OCI-LY1 (cell line): ENCODE measurements at regions not wholly inside any gene's neighbourhood (a gene's known extent, or its start where the extent isn't known, plus 50 kb on each side); places are given as distances from the start of the nearest gene placed in this dataset.

Source experiments
- H2AFZ ChIP-seq: fragments of 200-600 bp; sonication (generic), shearing (Covaris generic); 2 replicates; pipeline ENCODE4 v1.6.0; 2014; ENCODE audit warnings: antibody characterized with exemption, mild to moderate bottlenecking, low read length
- H3F3A ChIP-seq: fragments of 200-600 bp; sonication (generic), shearing (Covaris generic); 2 replicates; pipeline ENCODE4 v1.6.0; 2014; ENCODE audit warnings: mild to moderate bottlenecking, antibody characterized with exemption, low read length, moderate library complexity; ENCODE audit not compliant: insufficient read depth
- H3K27ac ChIP-seq: fragments of 200-600 bp; sonication (generic); 2 replicates; pipeline ENCODE4 v1.5.1; 2014; ENCODE audit warnings: low read length, mixed run types, mild to moderate bottlenecking, low read depth; ENCODE audit not compliant: poor library complexity, severe bottlenecking
- H3K27me3 ChIP-seq: fragments of 200-600 bp; sonication (generic); 2 replicates; pipeline ENCODE4 v1.6.0; 2014; ENCODE audit warnings: antibody characterized with exemption, mild to moderate bottlenecking, low read length, moderate library complexity; ENCODE audit not compliant: insufficient read depth
- H3K36me3 ChIP-seq: fragments of 200-600 bp; sonication (generic); 2 replicates; pipeline ENCODE4 v1.6.1; 2014; ENCODE audit warnings: mild to moderate bottlenecking, antibody characterized with exemption, low read length, moderate library complexity, mixed read lengths; ENCODE audit not compliant: insufficient read depth
- H3K4me1 ChIP-seq: fragments of 200-600 bp; sonication (generic); 2 replicates; pipeline ENCODE4 v1.5.1; 2014; ENCODE audit warnings: mild to moderate bottlenecking, low read length, moderate library complexity; ENCODE audit not compliant: insufficient read depth, severe bottlenecking
- H3K4me2 ChIP-seq: fragments of 200-600 bp; sonication (generic), shearing (Covaris generic); 2 replicates; pipeline ENCODE4 v1.6.1; 2014; ENCODE audit warnings: low read length
- H3K4me3 ChIP-seq: fragments of 200-600 bp; sonication (generic); 2 replicates; pipeline ENCODE4 v1.5.1; 2014; ENCODE audit warnings: low read length, low read depth, mild to moderate bottlenecking, mixed read lengths; ENCODE audit not compliant: poor library complexity, severe bottlenecking
- H3K79me2 ChIP-seq: fragments of 200-600 bp; shearing (Covaris generic); 2 replicates; pipeline ENCODE4 v1.6.1; 2016; ENCODE audit warnings: mixed run types, low read length, mixed read lengths; ENCODE audit not compliant: insufficient read depth
- H3K9ac ChIP-seq: fragments of 200-600 bp; sonication (generic), shearing (Covaris generic); 2 replicates; pipeline ENCODE4 v1.6.1; 2014; ENCODE audit warnings: mild to moderate bottlenecking, low read length, mixed read lengths
- H3K9me2 ChIP-seq: fragments of 200-600 bp; sonication (generic), shearing (Covaris generic); 2 replicates; pipeline ENCODE4 v1.6.1; 2014; ENCODE audit warnings: low read depth, mild to moderate bottlenecking, low read length, mixed read lengths
- H3K9me3 ChIP-seq: fragments of 200-600 bp; shearing (Covaris generic); 2 replicates; pipeline ENCODE4 v1.6.1; 2014; ENCODE audit warnings: low read length, mixed read lengths
- H4K20me1 ChIP-seq: fragments of 200-600 bp; sonication (generic), shearing (Covaris generic); 2 replicates; pipeline ENCODE4 v1.6.0; 2016; ENCODE audit warnings: mild to moderate bottlenecking, low read length; ENCODE audit not compliant: insufficient read depth
- EZH2 ChIP-seq: fragments of 200-600 bp; sonication (generic), shearing (Covaris generic); IDR thresholded peaks from 2 replicates; pipeline ENCODE4 v1.8.0; 2017; ENCODE audit warnings: borderline replicate concordance, mixed run types, mild to moderate bottlenecking, antibody characterized with exemption, low read length, moderate library complexity, mixed read lengths
- TF ChIP-seq, protein P1 (sequence below): fragments of 200-600 bp; sonication (generic), shearing (Covaris generic); IDR thresholded peaks from 2 replicates; pipeline ENCODE4 v1.5.1; 2017; ENCODE audit warnings: mild to moderate bottlenecking, antibody characterized with exemption, low read length, moderate library complexity, mixed read lengths

DNA sequence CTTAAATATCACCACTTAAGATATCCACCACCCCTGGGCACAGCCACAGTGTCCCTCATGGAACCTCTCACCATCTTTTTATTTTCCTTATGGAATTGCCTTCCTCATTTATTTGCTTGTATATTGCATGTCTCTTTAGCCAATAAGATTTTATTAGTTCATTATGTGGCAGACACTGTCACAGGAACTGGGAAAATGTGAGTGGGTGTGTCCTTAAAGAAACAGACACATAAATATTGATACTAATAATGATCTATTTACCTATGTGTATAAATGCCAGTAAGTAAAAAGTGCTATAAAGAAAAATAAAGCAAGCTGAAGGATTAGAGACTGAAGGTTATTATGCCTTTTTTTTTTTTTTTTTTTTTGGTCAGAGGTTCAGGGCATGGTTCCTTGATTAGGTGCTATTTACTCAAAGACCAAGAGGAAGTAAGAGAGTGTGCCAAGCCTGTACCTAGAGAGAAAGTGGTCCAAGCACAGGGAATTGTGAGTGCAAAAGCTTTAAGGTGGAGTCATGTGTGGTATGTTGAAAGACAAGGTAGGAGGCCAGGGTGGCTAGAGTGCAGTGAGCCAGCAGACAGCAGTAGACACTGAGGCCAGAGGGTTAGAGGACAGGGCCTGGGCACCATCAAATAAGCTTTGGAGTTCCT, 589.0 kb downstream of the USP25 start:
- Histone ChIP-seq H3K4me3 (no peak overlapping the region), H3K9me2 (no peaks in the 10 kb centered on the region), H2AFZ (no peak overlapping the region), H3F3A (no peaks in the 10 kb centered on the region), H3K9me3 (no peaks in the 10 kb centered on the region), H3K4me2 (no peak overlapping the region), H3K79me2 (no peaks in the 10 kb centered on the region), H3K27me3 (no peaks in the 10 kb centered on the region), H4K20me1 (no peaks in the 10 kb centered on the region), H3K4me1 (no peaks in the 10 kb centered on the region), H3K9ac (no peak overlapping the region), H3K36me3 (no peaks in the 10 kb centered on the region), H3K27ac (no peak overlapping the region)
- TF ChIP-seq, protein P1, sequence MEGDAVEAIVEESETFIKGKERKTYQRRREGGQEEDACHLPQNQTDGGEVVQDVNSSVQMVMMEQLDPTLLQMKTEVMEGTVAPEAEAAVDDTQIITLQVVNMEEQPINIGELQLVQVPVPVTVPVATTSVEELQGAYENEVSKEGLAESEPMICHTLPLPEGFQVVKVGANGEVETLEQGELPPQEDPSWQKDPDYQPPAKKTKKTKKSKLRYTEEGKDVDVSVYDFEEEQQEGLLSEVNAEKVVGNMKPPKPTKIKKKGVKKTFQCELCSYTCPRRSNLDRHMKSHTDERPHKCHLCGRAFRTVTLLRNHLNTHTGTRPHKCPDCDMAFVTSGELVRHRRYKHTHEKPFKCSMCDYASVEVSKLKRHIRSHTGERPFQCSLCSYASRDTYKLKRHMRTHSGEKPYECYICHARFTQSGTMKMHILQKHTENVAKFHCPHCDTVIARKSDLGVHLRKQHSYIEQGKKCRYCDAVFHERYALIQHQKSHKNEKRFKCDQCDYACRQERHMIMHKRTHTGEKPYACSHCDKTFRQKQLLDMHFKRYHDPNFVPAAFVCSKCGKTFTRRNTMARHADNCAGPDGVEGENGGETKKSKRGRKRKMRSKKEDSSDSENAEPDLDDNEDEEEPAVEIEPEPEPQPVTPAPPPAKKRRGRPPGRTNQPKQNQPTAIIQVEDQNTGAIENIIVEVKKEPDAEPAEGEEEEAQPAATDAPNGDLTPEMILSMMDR, result no peak
- no peak for TF ChIP-seq EZH2

- no peaks in the 10 kb centered on the region for H3K4me1 ChIP-seq
- no peaks in the 10 kb centered on the region for H3K36me3 ChIP-seq
- no peaks in the 10 kb centered on the region for H3K9me2 ChIP-seq
- no peaks in the 10 kb centered on the region for H3K79me2 ChIP-seq
- no peak for TF ChIP-seq EZH2
- TF ChIP-seq, protein P1, result no peak
- H3K27ac ChIP-seq, result no peak overlapping the region
- H3K27me3 ChIP-seq, result no peaks in the 10 kb centered on the region
- no peak overlapping the region for H3K9ac ChIP-seq
- H3F3A ChIP-seq, result no peaks in the 10 kb centered on the region
- no peak overlapping the region for H3K4me3 ChIP-seq
- H4K20me1 ChIP-seq, result no peaks in the 10 kb centered on the region
- no peak overlapping the region for H3K4me2 ChIP-seq
- no peak overlapping the region for H2AFZ ChIP-seq
- no peaks in the 10 kb centered on the region for H3K9me3 ChIP-seq
Observed at GRCh38 chr21:16320110-16320509, 590.3 kb downstream of the USP25 start.

DNA sequence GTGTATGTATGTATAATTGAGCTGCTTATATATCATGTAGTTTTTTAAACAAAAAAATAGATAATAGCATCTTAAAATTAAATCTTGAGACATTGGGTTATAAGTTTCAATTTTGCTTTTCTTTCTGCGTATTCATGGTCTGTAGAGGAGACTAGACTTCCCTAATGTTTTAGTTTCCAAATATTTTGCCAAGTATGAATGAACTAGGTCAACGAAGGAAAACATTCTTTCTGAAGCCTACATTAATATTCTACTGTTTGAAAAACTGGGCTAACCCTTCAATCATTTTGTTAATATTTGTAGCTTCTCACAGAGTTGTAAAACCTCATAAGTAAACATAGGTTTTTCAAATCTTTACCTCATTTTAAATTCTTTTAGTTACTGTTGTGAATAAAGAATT, 592.7 kb downstream of the USP25 start:
- H2AFZ ChIP-seq, result no peak overlapping the region
- H4K20me1 ChIP-seq, result no peaks in the 10 kb centered on the region
- no peaks in the 10 kb centered on the region for H3K27me3 ChIP-seq
- H3K4me1 ChIP-seq, result no peaks in the 10 kb centered on the region
- no peak overlapping the region for H3K4me2 ChIP-seq
- no peaks in the 10 kb centered on the region for H3K9me3 ChIP-seq
- H3K79me2 ChIP-seq, result no peaks in the 10 kb centered on the region
- no peaks in the 10 kb centered on the region for H3K36me3 ChIP-seq
- H3F3A ChIP-seq, result no peaks in the 10 kb centered on the region
- no peak overlapping the region for H3K27ac ChIP-seq
- H3K4me3 ChIP-seq, result no peak overlapping the region
- H3K9ac ChIP-seq, result no peak overlapping the region
- TF ChIP-seq, protein P1, result no peak
- TF ChIP-seq EZH2, result no peak
- no peaks in the 10 kb centered on the region for H3K9me2 ChIP-seq
